SK-N-SH (cell line): ENCODE measurements at regions not wholly inside any gene's neighbourhood (a gene's known extent, or its start where the extent isn't known, plus 50 kb on each side); places are given as distances from the start of the nearest gene placed in this dataset.
A peak's percentile ranks its signal among the peaks of the same experiment; 100 is the strongest.

ENCODE experiments used
- CTCF ChIA-PET: fragments of 300-600, 350-600 bp; formaldehyde crosslinking; extraction: SDS; loops from one replicate; lab custom pipeline; 2021; lab: Yijun Ruan, JAX
- POLR2A ChIA-PET: fragments of 350-600 bp; sonication (Branson Sonifier 250); formaldehyde crosslinking; extraction: SDS; loops from one replicate; lab custom pipeline; 2020; ENCODE audit warnings: antibody characterized with exemption, inconsistent platforms; lab: Yijun Ruan, JAX
- DNase-seq: peaks from one replicate; pipeline ENCODE4 v3.0.0; 2012
- H2AFZ ChIP-seq: fragments of 200-600 bp; sonication (generic); 2 replicates; pipeline ENCODE4 v1.8.1; 2016; ENCODE audit warnings: antibody characterized with exemption, mild to moderate bottlenecking, low read depth
- H3F3A ChIP-seq: fragments of 200-600 bp; sonication (generic); replicated peaks from 2 replicates; pipeline ENCODE3; 2016; ENCODE audit warnings: antibody characterized with exemption, mild to moderate bottlenecking; ENCODE audit not compliant: insufficient read depth
- H3K27ac ChIP-seq, 2 experiments: fragments of 200-500 bp in 1 of 2; fragments of 200-600 bp in 1 of 2; sonication (Bioruptor generic) in 1 of 2; sonication (generic), shearing (Covaris generic) in 1 of 2; 2 replicates each; pipeline versions ENCODE4 v1.5.1 to v1.6.1; 2014 to 2016; ENCODE audit warnings: low read depth in 2 of 2, inconsistent platforms in 1 of 2, low read length in 1 of 2, mild to moderate bottlenecking in 1 of 2, mixed read lengths in 1 of 2
- H3K27me3 ChIP-seq: fragments of 200-600 bp; sonication (generic), shearing (Covaris generic); 2 replicates; pipeline ENCODE4 v1.6.1; 2016; ENCODE audit warnings: mixed run types; ENCODE audit not compliant: insufficient read depth
- H3K36me3 ChIP-seq, 2 experiments: fragments of 200-500 bp in 1 of 2; fragments of 200-600 bp in 1 of 2; sonication (Bioruptor generic) in 1 of 2; sonication (generic) in 1 of 2; replicated peaks in 1 of 2; 2 replicates each; pipeline versions ENCODE3 to v1.5.1; 2014 to 2016; ENCODE audit warnings: low read length in 1 of 2, mild to moderate bottlenecking in 1 of 2; ENCODE audit not compliant: insufficient read depth in 2 of 2, control insufficient read depth in 1 of 2
- H3K4me1 ChIP-seq, 2 experiments: fragments of 200-500 bp in 1 of 2; fragments of 200-600 bp in 1 of 2; sonication (Bioruptor generic) in 1 of 2; sonication (generic), shearing (Covaris generic) in 1 of 2; 2 replicates each; pipeline versions ENCODE4 v1.5.1 to v1.6.1; 2014 to 2016; ENCODE audit warnings: low read depth in 1 of 2, low read length in 1 of 2, mixed run types in 1 of 2; ENCODE audit not compliant: insufficient read depth in 2 of 2, control insufficient read depth in 1 of 2
- H3K4me2 ChIP-seq: fragments of 200-600 bp; sonication (generic), shearing (Covaris generic); 2 replicates; pipeline ENCODE4 v1.6.1; 2017; ENCODE audit warnings: mixed run types
- H3K4me3 ChIP-seq, 2 experiments: fragments of 200-500 bp in 1 of 2; fragments of 200-600 bp in 1 of 2; sonication (Bioruptor generic) in 1 of 2; sonication (generic), shearing (Covaris generic) in 1 of 2; 2 replicates each; pipeline versions ENCODE4 v1.5.1 to v1.8.1; 2014 to 2016; ENCODE audit warnings: low read depth in 2 of 2, inconsistent platforms in 1 of 2, low read length in 1 of 2, mild to moderate bottlenecking in 1 of 2, mixed read lengths in 1 of 2, moderate library complexity in 1 of 2
- H3K79me2 ChIP-seq: fragments of 200-600 bp; sonication (generic); 2 replicates; pipeline ENCODE4 v1.8.1; 2017; ENCODE audit warnings: mild to moderate bottlenecking; ENCODE audit not compliant: insufficient read depth
- H3K9ac ChIP-seq: fragments of 200-600 bp; sonication (generic); 2 replicates; pipeline ENCODE4 v1.6.1; 2017; ENCODE audit warnings: mixed run types
- H3K9me2 ChIP-seq: fragments of 200-600 bp; sonication (generic); 2 replicates; pipeline ENCODE4 v1.6.1; 2017; ENCODE audit warnings: mixed run types
- H3K9me3 ChIP-seq: fragments of 200-600 bp; sonication (generic); 2 replicates; pipeline ENCODE4 v1.6.1; 2017; ENCODE audit warnings: mixed run types, mild to moderate bottlenecking, moderate library complexity
- H4K20me1 ChIP-seq: fragments of 200-600 bp; sonication (generic); 2 replicates; pipeline ENCODE4 v1.6.1; 2017; ENCODE audit warnings: mild to moderate bottlenecking, mixed run types; ENCODE audit not compliant: insufficient read depth
- CTCF ChIP-seq: fragments of 200-600 bp; sonication (generic); IDR thresholded peaks from 2 replicates; pipeline ENCODE4 v1.6.1; 2017; ENCODE audit warnings: antibody characterized with exemption, mild to moderate bottlenecking, moderate library complexity
- FOSL2 ChIP-seq: IDR thresholded peaks from 2 replicates; pipeline ENCODE4 v1.4.0; 2012; ENCODE audit warnings: low read depth, mild to moderate bottlenecking, moderate library complexity, borderline replicate concordance
- GABPA ChIP-seq: IDR thresholded peaks from 2 replicates; pipeline ENCODE4 v1.4.0; 2012; ENCODE audit warnings: low read depth, mild to moderate bottlenecking
- IRF3 ChIP-seq: fragments of 150-350 bp; IDR thresholded peaks from 2 replicates; pipeline ENCODE4 v1.6.1; 2016; ENCODE audit warnings: mild to moderate bottlenecking, low read depth, low read length
- MAX ChIP-seq: IDR thresholded peaks from 2 replicates; pipeline ENCODE4 v1.4.0; 2012; ENCODE audit warnings: low read depth
- NRF1 ChIP-seq: IDR thresholded peaks from 2 replicates; pipeline ENCODE4 v1.6.1; 2012; ENCODE audit warnings: low read depth, mild to moderate bottlenecking, low read length
- RAD21 ChIP-seq: IDR thresholded peaks from 2 replicates; pipeline ENCODE4 v1.6.1; 2012; ENCODE audit warnings: mild to moderate bottlenecking, low read length
- REST ChIP-seq: IDR thresholded peaks from 2 replicates; pipeline ENCODE4 v1.6.1; 2012; ENCODE audit warnings: mild to moderate bottlenecking, low read depth, low read length, moderate library complexity
- SIN3A ChIP-seq: IDR thresholded peaks from 2 replicates; pipeline ENCODE4 v1.6.1; 2012; ENCODE audit warnings: low read depth, mild to moderate bottlenecking, low read length, moderate library complexity, borderline replicate concordance
- SMC3 ChIP-seq: IDR thresholded peaks from 2 replicates; pipeline ENCODE4 v1.6.1; 2012; ENCODE audit warnings: low read depth, low read length, improper control_type of control experiment
- TEAD4 ChIP-seq: IDR thresholded peaks from 2 replicates; pipeline ENCODE4 v1.4.0; 2012; ENCODE audit warnings: mild to moderate bottlenecking, borderline replicate concordance; ENCODE audit not compliant: insufficient read depth
- USF1 ChIP-seq: IDR thresholded peaks from 2 replicates; pipeline ENCODE4 v1.4.0; 2012; ENCODE audit warnings: low read depth, borderline replicate concordance
- YY1 ChIP-seq: IDR thresholded peaks from 2 replicates; pipeline ENCODE4 v1.4.0; 2012; ENCODE audit warnings: low read depth, mild to moderate bottlenecking
- WGBS: methylation state at CpG from one replicate; pipeline ENCODE4 v1.1.6; 2017; ENCODE audit warnings: low lambda C conversion rate; 5-methylcytosine and 5-hydroxymethylcytosine counted together

- TF ChIP-seq CTCF (no peak), MAX (no peak)
Measured at GRCh38 chr6:149213829-149214228, 103.7 kb upstream of the TAB2 start (continued).

GRCh38 chr6:149216459-149216858, 101.1 kb upstream of the TAB2 start:
- no peak overlapping the region for H3K4me2 ChIP-seq
- DNase-seq, result no peak
- H3K9ac ChIP-seq, result no peak overlapping the region
- CTCF ChIA-PET, result no interaction called here
- peaks cover 0 to 3% of the 10 kb centered on the region in 2 experiments for H3K36me3 ChIP-seq
- TF ChIP-seq REST (no peak), IRF3 (no peak), SMC3 (no peak), NRF1 (no peak)
- H3K79me2 ChIP-seq, result no peaks in the 10 kb centered on the region
- no peaks in the 10 kb centered on the region for H3K9me3 ChIP-seq
- POLR2A ChIA-PET, result no interaction called here
- H3K4me1 ChIP-seq, result no peaks in the 10 kb centered on the region
- WGBS, result 69% methylated on average over 4 of the region's 4 CpGs
- no peak overlapping the region for H3K27ac ChIP-seq
- no peaks in the 10 kb centered on the region for H4K20me1 ChIP-seq
- H3K27me3 ChIP-seq, result no peaks in the 10 kb centered on the region
- no peak overlapping the region for H2AFZ ChIP-seq
- H3K4me3 ChIP-seq, result no peak overlapping the region
- H3K9me2 ChIP-seq, result no peaks in the 10 kb centered on the region
- H3F3A ChIP-seq, result no peaks in the 10 kb centered on the region

- Histone ChIP-seq H3K9me3 (no peaks in the 10 kb centered on the region), H3K4me2 (no peak overlapping the region), H3K27me3 (no peaks in the 10 kb centered on the region), H3K79me2 (no peaks in the 10 kb centered on the region), H3K9ac (no peak overlapping the region), H3K4me1 (no peaks in the 10 kb centered on the region), H3K4me3 (no peak overlapping the region), H3K27ac (no peak overlapping the region), H2AFZ (no peak overlapping the region), H3K36me3 (peaks cover 0 to 3% of the 10 kb centered on the region in 2 experiments), H4K20me1 (no peaks in the 10 kb centered on the region), H3F3A (no peaks in the 10 kb centered on the region), H3K9me2 (no peaks in the 10 kb centered on the region)
- no peak for TF ChIP-seq MAX
- TF ChIP-seq USF1, result peak; percentile 83
- TF ChIP-seq RAD21, result no peak
- no peak for TF ChIP-seq TEAD4
- TF ChIP-seq SIN3A, result no peak
- no peak for TF ChIP-seq YY1
- no peak for TF ChIP-seq GABPA
- no peak for TF ChIP-seq FOSL2
- POLR2A ChIA-PET, result no interaction called here
- DNase-seq, result no peak
- CTCF ChIA-PET, result interaction anchor here (0.9 to 1.7 kb wide), 2 partner anchors 19 to 328 kb away, joined by 3 to 4 read pairs; partner anchors contain the start of gene PPIL4
Measured at GRCh38 chr6:149217466-149217888, 100.0 kb upstream of the TAB2 start.
